IMR-90 (cell line): ENCODE measurements at regions not wholly inside any gene's neighbourhood (a gene's known extent, or its start where the extent isn't known, plus 50 kb on each side); places are given as distances from the start of the nearest gene placed in this dataset.

Source experiments
- ATAC-seq: fragments of 200-7000 bp; cut with Tn5 transposase; 2 replicates; pipeline ENCODE4 v1.9.1; 2020; ENCODE audit warnings: low read depth, mild to moderate bottlenecking, moderate library complexity
- BruUV-seq: library from RNA; stranded (reverse); fragments of 400-500 nt; replicated peaks from 2 replicates; lab custom pipeline; 2021; lab: Mats Ljungman, UMichigan
- CTCF ChIA-PET: fragments of 300-600 bp; formaldehyde crosslinking; extraction: SDS; loops from one replicate; lab custom pipeline; 2021; ENCODE audit warnings: antibody characterized with exemption; lab: Yijun Ruan, JAX
- POLR2A ChIA-PET: fragments of 300-600 bp; sonication (Branson Sonifier 250); formaldehyde crosslinking; loops from one replicate; lab custom pipeline; 2022; ENCODE audit warnings: antibody characterized with exemption; ENCODE audit not compliant: unreplicated experiment; lab: Charles Lee
- DNase-seq: peaks from one replicate; pipeline ENCODE4 v3.0.0; 2013
- H2AFZ ChIP-seq: replicated peaks from 2 replicates; pipeline ENCODE3; 2013; ENCODE audit warnings: low read length, mild to moderate bottlenecking; ENCODE audit not compliant: poor library complexity
- H2AK5ac ChIP-seq: 2 replicates; pipeline ENCODE4 v1.6.1; 2013; ENCODE audit warnings: low read depth, low read length, inconsistent platforms
- H2AK9ac ChIP-seq: replicated peaks from 2 replicates; pipeline ENCODE3; 2013; ENCODE audit warnings: mild to moderate bottlenecking, low read depth, low read length, moderate library complexity; ENCODE audit not compliant: poor library complexity
- H2BK120ac ChIP-seq: 2 replicates; pipeline ENCODE4 v1.6.1; 2013; ENCODE audit warnings: low read depth, low read length, inconsistent platforms
- H2BK15ac ChIP-seq: 3 replicates; pipeline ENCODE4 v1.6.1; 2013; ENCODE audit warnings: low read depth, low read length, inconsistent platforms
- H2BK20ac ChIP-seq: 2 replicates; pipeline ENCODE4 v1.6.1; 2013; ENCODE audit warnings: low read depth, mild to moderate bottlenecking, inconsistent platforms, low read length, moderate library complexity
- H2BK5ac ChIP-seq: 2 replicates; pipeline ENCODE4 v1.6.1; 2013; ENCODE audit warnings: mild to moderate bottlenecking, low read depth, low read length, inconsistent platforms; ENCODE audit not compliant: poor library complexity, severe bottlenecking
- H3K14ac ChIP-seq: replicated peaks from 2 replicates; pipeline ENCODE4 v1.6.1; 2013; ENCODE audit warnings: low read depth, low read length, inconsistent platforms
- H3K18ac ChIP-seq: 2 replicates; pipeline ENCODE4 v1.6.1; 2013; ENCODE audit warnings: low read depth, low read length, control low read depth
- H3K23ac ChIP-seq: 2 replicates; pipeline ENCODE4 v1.6.1; 2013; ENCODE audit warnings: low read depth, low read length, inconsistent platforms
- H3K27ac ChIP-seq: 2 replicates; pipeline ENCODE4 v1.5.1; 2013; ENCODE audit warnings: mild to moderate bottlenecking, control low read depth, low read length; ENCODE audit not compliant: insufficient read depth
- H3K27me3 ChIP-seq: 2 replicates; pipeline ENCODE4 v1.6.1; 2013; ENCODE audit warnings: low read length; ENCODE audit not compliant: control insufficient read depth, insufficient read depth
- H3K36me3 ChIP-seq: 2 replicates; pipeline ENCODE4 v1.6.1; 2013; ENCODE audit warnings: low read length, mixed read lengths; ENCODE audit not compliant: control insufficient read depth, insufficient read depth
- H3K4ac ChIP-seq: 2 replicates; pipeline ENCODE4 v1.6.1; 2013; ENCODE audit warnings: low read depth, low read length, inconsistent platforms
- H3K4me1 ChIP-seq: 2 replicates; pipeline ENCODE4 v1.6.1; 2013; ENCODE audit warnings: low read length, mixed read lengths; ENCODE audit not compliant: control insufficient read depth, insufficient read depth
- H3K4me2 ChIP-seq: 2 replicates; pipeline ENCODE4 v1.6.1; 2013; ENCODE audit warnings: low read depth, mild to moderate bottlenecking, control low read depth, low read length, moderate library complexity
- H3K4me3 ChIP-seq: 2 replicates; pipeline ENCODE4 v1.5.1; 2013; ENCODE audit warnings: low read depth, mild to moderate bottlenecking, control low read depth, low read length, moderate library complexity; ENCODE audit not compliant: insufficient read depth
- H3K56ac ChIP-seq: 2 replicates; pipeline ENCODE4 v1.6.1; 2013; ENCODE audit warnings: low read length, inconsistent platforms; ENCODE audit not compliant: insufficient read depth; ENCODE audit errors: extremely low read depth
- H3K79me1 ChIP-seq, 2 experiments: 2 replicates each; pipeline ENCODE4 v1.6.1; 2013; ENCODE audit warnings: low read length in 2 of 2, inconsistent platforms in 1 of 2, low read depth in 1 of 2
- H3K9ac ChIP-seq: 2 replicates; pipeline ENCODE4 v1.6.1; 2013; ENCODE audit warnings: low read depth, low read length, control low read depth
- H3K9me1 ChIP-seq: 2 replicates; pipeline ENCODE4 v1.6.1; 2013; ENCODE audit warnings: low read length, inconsistent platforms; ENCODE audit not compliant: insufficient read depth
- H3K9me3 ChIP-seq: 2 replicates; pipeline ENCODE4 v1.6.1; 2013; ENCODE audit warnings: low read length; ENCODE audit not compliant: control insufficient read depth, insufficient read depth
- H4K20me1 ChIP-seq: 2 replicates; pipeline ENCODE4 v1.6.1; 2013; ENCODE audit warnings: low read length, inconsistent platforms; ENCODE audit not compliant: insufficient read depth
- H4K5ac ChIP-seq: 2 replicates; pipeline ENCODE4 v1.6.1; 2013; ENCODE audit warnings: mild to moderate bottlenecking, low read depth, low read length, control low read depth
- H4K8ac ChIP-seq, 2 experiments: 2 replicates each; pipeline ENCODE4 v1.6.1; 2013; ENCODE audit warnings: low read depth in 2 of 2, low read length in 2 of 2, control low read depth in 1 of 2, inconsistent platforms in 1 of 2
- H4K91ac ChIP-seq: 2 replicates; pipeline ENCODE4 v1.6.1; 2013; ENCODE audit warnings: low read depth, low read length, inconsistent platforms; ENCODE audit not compliant: insufficient read depth
- CHD1 ChIP-seq: IDR thresholded peaks from 2 replicates; pipeline ENCODE4 v1.6.1; 2012; ENCODE audit warnings: low read depth, low read length, improper control_type of control experiment
- MAZ ChIP-seq: IDR thresholded peaks from 2 replicates; pipeline ENCODE4 v1.6.1; 2012; ENCODE audit warnings: low read depth, mild to moderate bottlenecking, low read length, improper control_type of control experiment, moderate library complexity, borderline replicate concordance
- MXI1 ChIP-seq: IDR thresholded peaks from 2 replicates; pipeline ENCODE4 v1.6.1; 2012; ENCODE audit warnings: low read depth, mild to moderate bottlenecking, low read length, moderate library complexity, borderline replicate concordance
- RCOR1 ChIP-seq: IDR thresholded peaks from 2 replicates; pipeline ENCODE4 v1.6.1; 2012; ENCODE audit warnings: mild to moderate bottlenecking, low read length, improper control_type of control experiment; ENCODE audit not compliant: insufficient replicate concordance
- SMC3 ChIP-seq: fragments of 150-350 bp; IDR thresholded peaks from 2 replicates; pipeline ENCODE4 v1.6.1; 2016; ENCODE audit warnings: low read depth, mild to moderate bottlenecking, antibody characterized with exemption, low read length, moderate library complexity
- USF2 ChIP-seq: fragments of 150-350 bp; IDR thresholded peaks from 2 replicates; pipeline ENCODE4 v1.6.1; 2017; ENCODE audit warnings: mild to moderate bottlenecking, antibody characterized with exemption, low read length, low read depth
- WGBS, 2 experiments: methylation state at CpG; one replicate each; pipeline versions ENCODE4 v1.1.5 to v1.1.7; 2013; ENCODE audit warnings: missing lambda C conversion rate in 2 of 2; ENCODE audit not compliant: insufficient read length in 1 of 2; ENCODE audit errors: extremely low coverage in 2 of 2; 5-methylcytosine and 5-hydroxymethylcytosine counted together
- dilution Hi-C: fragments of 300-500 bp; cut with HindIII; formaldehyde crosslinking; loops from one replicate; pipeline ENCODE4 v1.14.3; 2018; ENCODE audit warnings: low sequenced_read_pairs; ENCODE audit not compliant: unreplicated experiment
- in situ Hi-C: fragments of 300-500 bp; cut with MboI; formaldehyde crosslinking; loops from 3 replicates; pipeline ENCODE4 v1.14.3; 2019; ENCODE audit warnings: low sequenced_read_pairs, inconsistent platforms, mixed read lengths
- intact Hi-C: fragments of 100-400 bp; cut with micrococcal nuclease; formaldehyde crosslinking; loops from 2 replicates; pipeline ENCODE4 v1.10.0; 2022

- Histone ChIP-seq H3K27me3 (peaks cover 7% of the 10 kb centered on the region), H2BK120ac (no peak overlapping the region), H3K36me3 (no peaks in the 10 kb centered on the region), H2AK9ac (no peak overlapping the region), H4K20me1 (no peaks in the 10 kb centered on the region), H3K56ac (no peak overlapping the region), H3K18ac (no peak overlapping the region), H3K4ac (no peak overlapping the region), H3K4me2 (no peak overlapping the region), H3K4me1 (peaks cover 1% of the 10 kb centered on the region; the same call in 1 of the 2 replicates), H2BK15ac (no peak overlapping the region), H3K14ac (no peak overlapping the region), H3K9me3 (peaks cover 4% of the 10 kb centered on the region), H4K91ac (no peak overlapping the region), H3K9me1 (no peaks in the 10 kb centered on the region), H4K5ac (no peak overlapping the region), H2BK5ac (no peak overlapping the region), H2AK5ac (no peak overlapping the region), H3K27ac (no peak overlapping the region), H3K4me3 (no peak overlapping the region), H2AFZ (no peak overlapping the region), H2BK20ac (no peak overlapping the region), H3K9ac (no peak overlapping the region), H3K79me1 (no peaks in the 10 kb centered on the region), H3K23ac (no peak overlapping the region), H4K8ac (no peak overlapping the region)
- ChIA-PET CTCF (no interaction called here), POLR2A (no interaction called here)
- ATAC-seq (no peak), DNase-seq (no peak)
- intact Hi-C loops (no loop called here), in situ Hi-C loops (no loop called here), dilution Hi-C loops (no loop called here)
- TF ChIP-seq RCOR1 (no peak), MXI1 (no peak), SMC3 (no peak), CHD1 (no peak), MAZ (no peak), USF2 (no peak)
- BruUV-seq, result no TSS peak
- WGBS, 2 experiments, result no CpG with 5 or more reads among the region's 3 CpGs
These were observed 143.9 kb downstream of the MRPS6 start for GRCh38 chr21:34217263-34217662.
